H1 (cell line): ENCODE measurements at regions not wholly inside any gene's neighbourhood (a gene's known extent, or its start where the extent isn't known, plus 50 kb on each side); places are given as distances from the start of the nearest gene placed in this dataset.
A peak's percentile ranks its signal among the peaks of the same experiment; 100 is the strongest.

Experiments
- CTCF ChIA-PET: fragments of 300-600 bp; sonication (Branson Sonifier 250); formaldehyde crosslinking; loops from one replicate; lab custom pipeline; 2021; ENCODE audit not compliant: partially characterized antibody; lab: Charles Lee
- POLR2A ChIA-PET: fragments of 300-600 bp; sonication (Branson Sonifier 250); formaldehyde crosslinking; loops from one replicate; lab custom pipeline; 2021; ENCODE audit warnings: inconsistent platforms; ENCODE audit not compliant: partially characterized antibody; lab: Charles Lee
- DNase-seq, 2 experiments: peaks; one replicate each; pipeline versions ENCODE4 v3.0.0 to v3.0.0-alpha.2; 2010 to 2022; ENCODE audit warnings: low spot score in 2 of 2, low read depth in 1 of 2, mixed read lengths in 1 of 2
- FAIRE-seq: peaks from 2 replicates; lab custom pipeline; 2011; peaks lifted over from hg19 to GRCh38; lab: Jason Lieb, UNC
- H2AFZ ChIP-seq: 2 replicates; pipeline ENCODE4 v1.8.1; 2012; ENCODE audit warnings: low read length, inconsistent platforms
- H2AK5ac ChIP-seq: 2 replicates; pipeline ENCODE4 v1.6.1; 2013; ENCODE audit warnings: low read depth, low read length
- H2BK120ac ChIP-seq: replicated peaks from 2 replicates; pipeline ENCODE3; 2013; ENCODE audit warnings: low read depth, low read length, inconsistent platforms
- H2BK12ac ChIP-seq: 2 replicates; pipeline ENCODE4 v1.6.1; 2013; ENCODE audit warnings: low read depth, low read length
- H2BK15ac ChIP-seq: 2 replicates; pipeline ENCODE4 v1.6.1; 2013; ENCODE audit warnings: low read length
- H2BK20ac ChIP-seq: 2 replicates; pipeline ENCODE4 v1.6.1; 2013; ENCODE audit warnings: low read length
- H2BK5ac ChIP-seq: 2 replicates; pipeline ENCODE4 v1.6.1; 2013; ENCODE audit warnings: low read depth, low read length
- H3K14ac ChIP-seq: 2 replicates; pipeline ENCODE4 v1.6.1; 2013; ENCODE audit warnings: inconsistent platforms; ENCODE audit not compliant: insufficient read length
- H3K18ac ChIP-seq: 2 replicates; pipeline ENCODE4 v1.6.1; 2013; ENCODE audit warnings: low read length; ENCODE audit errors: extremely low read depth
- H3K23ac ChIP-seq: 2 replicates; pipeline ENCODE4 v1.6.1; 2013; ENCODE audit warnings: inconsistent platforms; ENCODE audit not compliant: insufficient read length
- H3K23me2 ChIP-seq: 2 replicates; pipeline ENCODE4 v1.6.1; 2013; ENCODE audit warnings: low read depth, low read length
- H3K27ac ChIP-seq: 2 replicates; pipeline ENCODE4 v1.6.1; 2011; ENCODE audit warnings: low read depth, low read length, inconsistent platforms
- H3K27me3 ChIP-seq, 4 experiments: replicated peaks in 1 of 4; 1 replicate in 1 of 4; 2 replicates in 3 of 4; pipeline versions ENCODE4 v1.6.1 to v1.8.1; 2011 to 2013; ENCODE audit warnings: low read length in 3 of 4, mild to moderate bottlenecking in 3 of 4, inconsistent platforms in 2 of 4, mixed read lengths in 2 of 4, moderate library complexity in 1 of 4; ENCODE audit not compliant: control insufficient read depth in 3 of 4, insufficient read depth in 3 of 4; ENCODE audit errors: extremely low read depth in 1 of 4
- H3K36me3 ChIP-seq, 4 experiments: 2 replicates each; pipeline versions ENCODE4 v1.6.1 to v1.8.1; 2011 to 2013; ENCODE audit warnings: mild to moderate bottlenecking in 4 of 4, low read length in 3 of 4, moderate library complexity in 2 of 4, control low read depth in 1 of 4, inconsistent platforms in 1 of 4; ENCODE audit not compliant: insufficient read depth in 4 of 4, control insufficient read depth in 2 of 4
- H3K4ac ChIP-seq: replicated peaks from 2 replicates; pipeline ENCODE3; 2013; ENCODE audit warnings: low read length, low read depth, mixed read lengths, inconsistent platforms; ENCODE audit not compliant: insufficient read length
- H3K4me1 ChIP-seq, 4 experiments: replicated peaks in 1 of 4; 1 replicate in 1 of 4; 2 replicates in 3 of 4; pipeline versions ENCODE4 v1.6.1 to v1.8.1; 2011 to 2013; ENCODE audit warnings: low read length in 3 of 4, inconsistent platforms in 2 of 4, mixed read lengths in 1 of 4; ENCODE audit not compliant: insufficient read depth in 4 of 4, control insufficient read depth in 3 of 4
- H3K4me2 ChIP-seq, 2 experiments: 2 replicates each; pipeline versions ENCODE4 v1.6.1 to v1.8.1; 2011 to 2013; ENCODE audit warnings: low read depth in 2 of 2, low read length in 2 of 2, control low read depth in 1 of 2, inconsistent platforms in 1 of 2, mild to moderate bottlenecking in 1 of 2; ENCODE audit not compliant: insufficient read depth in 1 of 2
- H3K4me3 ChIP-seq, 4 experiments: fragments of 200-600, 300-600 bp in 1 of 4; sonication (generic), shearing (Covaris generic), sonication (Bioruptor Twin) in 1 of 4; 2 replicates each; pipeline versions ENCODE4 v1.5.1 to v1.8.1; 2011 to 2016; ENCODE audit warnings: low read length in 4 of 4, low read depth in 3 of 4, control low read depth in 2 of 4, inconsistent platforms in 2 of 4, mild to moderate bottlenecking in 2 of 4, mixed read lengths in 1 of 4, moderate library complexity in 1 of 4; ENCODE audit not compliant: insufficient read depth in 2 of 4; ENCODE audit errors: extremely low read depth in 1 of 4
- H3K56ac ChIP-seq: replicated peaks from 2 replicates; pipeline ENCODE3; 2013; ENCODE audit warnings: low read depth, mild to moderate bottlenecking, mixed read lengths, low read length, inconsistent platforms; ENCODE audit not compliant: insufficient read length
- H3K79me1 ChIP-seq: 2 replicates; pipeline ENCODE4 v1.6.1; 2013; ENCODE audit warnings: low read depth, low read length, control low read depth
- H3K79me2 ChIP-seq, 2 experiments: 2 replicates each; pipeline versions ENCODE4 v1.6.1 to v1.8.1; 2012 to 2013; ENCODE audit warnings: low read length in 2 of 2, mild to moderate bottlenecking in 2 of 2, inconsistent platforms in 1 of 2; ENCODE audit not compliant: insufficient read depth in 2 of 2, control insufficient read depth in 1 of 2
- H3K9ac ChIP-seq, 4 experiments: replicated peaks in 1 of 4; 1 replicate in 1 of 4; 2 replicates in 3 of 4; pipeline versions ENCODE4 v1.6.1 to v1.8.1; 2011 to 2013; ENCODE audit warnings: low read depth in 3 of 4, low read length in 3 of 4, control low read depth in 2 of 4, mild to moderate bottlenecking in 2 of 4, moderate library complexity in 2 of 4, inconsistent platforms in 1 of 4; ENCODE audit errors: extremely low read depth in 1 of 4
- H3K9me3 ChIP-seq, 2 experiments: 2 replicates each; pipeline versions ENCODE4 v1.6.1 to v1.8.1; 2012 to 2013; ENCODE audit warnings: mild to moderate bottlenecking in 2 of 2, moderate library complexity in 2 of 2, control low read depth in 1 of 2, inconsistent platforms in 1 of 2, low read depth in 1 of 2, low read length in 1 of 2, mixed read lengths in 1 of 2; ENCODE audit not compliant: insufficient read depth in 2 of 2
- H4K20me1 ChIP-seq, 2 experiments: replicated peaks in 1 of 2; 2 replicates each; pipeline versions ENCODE3 to v1.8.1; 2011 to 2013; ENCODE audit warnings: inconsistent platforms in 2 of 2, low read length in 2 of 2, mild to moderate bottlenecking in 1 of 2; ENCODE audit not compliant: insufficient read depth in 2 of 2, control insufficient read depth in 1 of 2
- H4K5ac ChIP-seq: 2 replicates; pipeline ENCODE4 v1.6.1; 2013; ENCODE audit warnings: low read length, low read depth, mixed read lengths, inconsistent platforms; ENCODE audit not compliant: insufficient read length
- H4K8ac ChIP-seq: 2 replicates; pipeline ENCODE4 v1.8.0; 2013; ENCODE audit warnings: mild to moderate bottlenecking, moderate library complexity, low read length, inconsistent platforms; ENCODE audit not compliant: insufficient read depth; ENCODE audit errors: extremely low read depth
- H4K91ac ChIP-seq: replicated peaks from 2 replicates; pipeline ENCODE3; 2013; ENCODE audit warnings: low read length, mixed read lengths, inconsistent platforms; ENCODE audit not compliant: insufficient read length
- MAFK ChIP-seq: IDR thresholded peaks from 2 replicates; pipeline ENCODE4 v1.6.1; 2012; ENCODE audit warnings: low read depth, mild to moderate bottlenecking, improper control_type of control experiment, low read length
- WGBS, 2 experiments: shearing (Covaris generic) in 1 of 2; methylation state at CpG; one replicate each; pipeline versions ENCODE4 v1.1.6 to v1.1.7; 2013 to 2015; ENCODE audit warnings: low lambda C conversion rate in 2 of 2, mixed read lengths in 2 of 2, inconsistent platforms in 1 of 2, low coverage in 1 of 2, missing lambda C conversion rate in 1 of 2; ENCODE audit not compliant: insufficient replicate concordance in 2 of 2, insufficient coverage in 1 of 2, insufficient read length in 1 of 2; ENCODE audit errors: extremely low coverage in 1 of 2, missing lambda C conversion rate in 1 of 2; 5-methylcytosine and 5-hydroxymethylcytosine counted together
- TF ChIP-seq, protein P1 (sequence below): IDR thresholded peaks from 2 replicates; pipeline ENCODE4 v1.6.1; 2012; ENCODE audit warnings: inconsistent platforms

DNA sequence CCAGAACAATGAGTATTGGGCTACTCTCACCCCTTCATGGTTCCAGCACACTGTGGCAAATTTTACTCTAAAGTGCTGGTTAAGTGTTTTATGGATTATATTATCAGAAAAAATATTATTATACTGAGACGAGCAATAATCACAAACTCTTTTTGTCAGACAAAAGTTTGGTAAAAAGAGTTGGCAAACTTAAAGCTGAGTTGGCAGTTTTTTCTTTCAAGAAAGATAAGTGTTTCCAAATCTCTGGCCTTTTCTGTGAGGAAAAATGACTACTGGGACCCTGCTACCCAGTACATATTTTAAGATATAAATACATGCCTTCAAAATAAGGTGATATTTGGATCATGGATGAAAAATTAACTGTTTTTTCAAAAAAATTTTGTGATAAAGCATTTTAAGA, 471.5 kb upstream of the IL12A start:
- ChIA-PET POLR2A (no interaction called here), CTCF (interaction anchor here (0.9 to 1.7 kb wide), 4 partner anchors 15 to 289 kb away, joined by 3 to 4 read pairs (median 4); no protein-coding TSS in a partner anchor)
- no peak overlapping the region for H3K4ac ChIP-seq
- no peak overlapping the region for H3K56ac ChIP-seq
- no peak overlapping the region for H3K14ac ChIP-seq
- H3K9me3 ChIP-seq, result no peaks in the 10 kb centered on the region
- H3K27ac ChIP-seq, result no peak overlapping the region
- no peak overlapping the region for H3K4me3 ChIP-seq
- no peak overlapping the region for H2BK20ac ChIP-seq
- no peak overlapping the region for H3K4me2 ChIP-seq
- H3K18ac ChIP-seq, result no peak overlapping the region
- H4K91ac ChIP-seq, result no peak overlapping the region
- no peak overlapping the region for H2BK120ac ChIP-seq
- no peaks in the 10 kb centered on the region for H3K79me1 ChIP-seq
- no peak overlapping the region for H2AFZ ChIP-seq
- H3K27me3 ChIP-seq, result no peaks in the 10 kb centered on the region
- no peak overlapping the region for H4K8ac ChIP-seq
- no peak overlapping the region for H2BK12ac ChIP-seq
- H2AK5ac ChIP-seq, result no peak overlapping the region
- FAIRE-seq, result no peak
- H3K9ac ChIP-seq, result no peak overlapping the region
- no peaks in the 10 kb centered on the region for H3K4me1 ChIP-seq
- DNase-seq, result no peak
- no peak overlapping the region for H4K5ac ChIP-seq
- TF ChIP-seq, protein P1, sequence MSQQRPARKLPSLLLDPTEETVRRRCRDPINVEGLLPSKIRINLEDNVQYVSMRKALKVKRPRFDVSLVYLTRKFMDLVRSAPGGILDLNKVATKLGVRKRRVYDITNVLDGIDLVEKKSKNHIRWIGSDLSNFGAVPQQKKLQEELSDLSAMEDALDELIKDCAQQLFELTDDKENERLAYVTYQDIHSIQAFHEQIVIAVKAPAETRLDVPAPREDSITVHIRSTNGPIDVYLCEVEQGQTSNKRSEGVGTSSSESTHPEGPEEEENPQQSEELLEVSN, result no peak
- TF ChIP-seq MAFK, result peak; percentile 86; the same call in 1 of the 2 replicates
- TF ChIP-seq, all 59 proteins: peak for 1
- H3K23ac ChIP-seq, result no peak overlapping the region
- no peaks in the 10 kb centered on the region for H3K23me2 ChIP-seq
- no peaks in the 10 kb centered on the region for H4K20me1 ChIP-seq
- H3K79me2 ChIP-seq, result no peaks in the 10 kb centered on the region
- no peaks in the 10 kb centered on the region for H3K36me3 ChIP-seq
- no peak overlapping the region for H2BK5ac ChIP-seq
- H2BK15ac ChIP-seq, result no peak overlapping the region
- 81% methylated on average over 1 of the region's 1 CpG; no CpG with 5 or more reads in 1 of the 2 experiments for WGBS, 2 experiments
